ENCODE measurements at regions not wholly inside any gene's neighbourhood (a gene's known extent, or its start where the extent isn't known, plus 50 kb on each side); places are given as distances from the start of the nearest gene placed in this dataset.

GRCh38 chr12:66960704-66961690 lies 282.1 kb upstream of the GRIP1 start:
- no peak overlapping the region for H3K27ac ChIP-seq
- no peaks in the 10 kb centered on the region for H3K4me1 ChIP-seq
- DNase-seq, result no peak
- no peak for TF ChIP-seq POLR2AphosphoS5 (IDR thresholded peaks at IDR 0.05)
- no peak for TF ChIP-seq POLR2A (IDR thresholded peaks at IDR 0.05)
- TF ChIP-seq CTCF (IDR thresholded peaks at IDR 0.05), result no peak
- TF ChIP-seq EP300 (IDR thresholded peaks at IDR 0.05), result no peak
- no peak overlapping the region for H3K4me3 ChIP-seq
- no peaks in the 10 kb centered on the region for H3K36me3 ChIP-seq
- no peaks in the 10 kb centered on the region for H3K27me3 ChIP-seq
- 39 to 67% methylated on average over 6 of the region's 6 CpGs for WGBS, 2 donors
- H3K9me3 ChIP-seq, result no peaks in the 10 kb centered on the region
- intact Hi-C loops (cut with DNase I), result no loop called here

- no peak overlapping the region for H3K4me3 ChIP-seq
- WGBS, 2 donors, result 66 to 81% methylated on average over 9 of the region's 9 CpGs
- intact Hi-C loops (cut with DNase I), result no loop called here
- H3K36me3 ChIP-seq, result no peaks in the 10 kb centered on the region
- TF ChIP-seq EP300 (IDR thresholded peaks at IDR 0.05), result no peak
- no peak for TF ChIP-seq POLR2AphosphoS5 (IDR thresholded peaks at IDR 0.05)
- TF ChIP-seq CTCF (IDR thresholded peaks at IDR 0.05), result no peak
- no peak for TF ChIP-seq POLR2A (IDR thresholded peaks at IDR 0.05)
- no peak for DNase-seq
- H3K4me1 ChIP-seq, result no peaks in the 10 kb centered on the region
- no peaks in the 10 kb centered on the region for H3K27me3 ChIP-seq
- H3K27ac ChIP-seq, result no peak overlapping the region
- no peaks in the 10 kb centered on the region for H3K9me3 ChIP-seq
Measured at GRCh38 chr12:66962290-66962689, 283.4 kb upstream of the GRIP1 start.

- H3K4me1 ChIP-seq, result no peaks in the 10 kb centered on the region
- no peak overlapping the region for H3K4me3 ChIP-seq
- intact Hi-C loops (cut with DNase I), result no loop called here
- H3K27me3 ChIP-seq, result no peaks in the 10 kb centered on the region
- no peaks in the 10 kb centered on the region for H3K9me3 ChIP-seq
- TF ChIP-seq CTCF (IDR thresholded peaks at IDR 0.05) (no peak), POLR2A (IDR thresholded peaks at IDR 0.05) (no peak), POLR2AphosphoS5 (IDR thresholded peaks at IDR 0.05) (no peak), EP300 (IDR thresholded peaks at IDR 0.05) (no peak)
- WGBS, 2 donors, result 95 to 96% methylated on average over 4 of the region's 4 CpGs
- H3K27ac ChIP-seq, result no peak overlapping the region
- no peak for DNase-seq
- H3K36me3 ChIP-seq, result no peaks in the 10 kb centered on the region
Measured at GRCh38 chr12:66963901-66964300, 285.0 kb upstream of the GRIP1 start.

GRCh38 chr12:66964629-66965028 lies 285.8 kb upstream of the GRIP1 start:
- Histone ChIP-seq H3K4me3 (no peak overlapping the region), H3K36me3 (no peaks in the 10 kb centered on the region), H3K9me3 (no peaks in the 10 kb centered on the region), H3K27ac (no peak overlapping the region), H3K4me1 (no peaks in the 10 kb centered on the region), H3K27me3 (no peaks in the 10 kb centered on the region)
- intact Hi-C loops (cut with DNase I), result no loop called here
- no peak for DNase-seq
- WGBS, 2 donors, result 39 to 70% methylated on average over 2 of the region's 2 CpGs
- TF ChIP-seq EP300 (IDR thresholded peaks at IDR 0.05) (no peak), CTCF (IDR thresholded peaks at IDR 0.05) (no peak), POLR2AphosphoS5 (IDR thresholded peaks at IDR 0.05) (no peak), POLR2A (IDR thresholded peaks at IDR 0.05) (no peak)
